ENCODE measurements at regions not wholly inside any gene's neighbourhood (a gene's known extent, or its start where the extent isn't known, plus 50 kb on each side); places are given as distances from the start of the nearest gene placed in this dataset.
"Not testable (repeated sequence)": the region's sequence is repeated elsewhere in the genome, so short reads cannot be mapped to it uniquely, and the experiment has no call there.

DNA sequence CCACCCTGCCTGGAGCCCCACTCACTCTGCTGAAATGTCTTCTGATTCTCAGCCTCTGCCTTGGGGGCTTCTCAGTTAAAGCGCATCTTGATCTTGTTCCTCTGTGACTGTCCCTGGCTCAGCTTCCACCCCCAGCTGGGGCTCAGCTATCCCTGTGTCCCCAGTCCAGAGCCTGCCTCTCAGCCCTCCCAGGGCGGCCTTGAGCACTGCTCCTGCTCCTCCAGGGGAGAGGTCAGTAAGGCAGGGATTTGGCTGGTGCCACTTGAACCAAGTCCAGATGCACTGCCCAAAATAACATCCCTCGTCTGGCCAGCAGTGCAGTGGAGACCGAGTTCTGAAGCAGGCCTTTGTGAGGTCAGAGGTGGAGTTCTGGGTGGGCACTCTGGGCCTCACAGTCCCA, 1950.8 kb downstream of the FOXD4L5 start:
- H3K4me1 Mint-ChIP-seq; H3K4me3 ChIP-seq (replicated peaks in 1 of 3; ENCODE audit: low read depth in 2 of 3, low read length in 3 of 3); H3K36me3 ChIP-seq (replicated peaks in 1 of 2; ENCODE audit: control insufficient read depth in 1 of 2, insufficient read depth in 2 of 2, low read length in 2 of 2); H3K9ac ChIP-seq (ENCODE audit: insufficient read depth, low read length, poor library complexity, severe bottlenecking); intact Hi-C loops (cut with micrococcal nuclease); H3K9me3 Mint-ChIP-seq; H4K20me1 ChIP-seq (ENCODE audit: insufficient read depth, low read length); H3K27ac ChIP-seq (ENCODE audit: low read depth in 1 of 2, low read length in 2 of 2); H3K4me1 ChIP-seq (ENCODE audit: control insufficient read depth in 1 of 2, insufficient read depth in 2 of 2, low read length in 2 of 2); H3K27me3 ChIP-seq (ENCODE audit: control insufficient read depth in 2 of 2, insufficient read depth in 2 of 2, low read length in 2 of 2); DNase-seq; H3K36me3 Mint-ChIP-seq; H3K79me2 ChIP-seq (ENCODE audit: insufficient read depth, low read length); H3K27me3 Mint-ChIP-seq (ENCODE audit: low read depth in 3 of 3); H3K4me2 ChIP-seq (replicated peaks; ENCODE audit: extremely low read depth, low read length, poor library complexity, severe bottlenecking); H3K4me3 Mint-ChIP-seq; H2AFZ ChIP-seq (ENCODE audit: insufficient read depth, low read depth, low read length, poor library complexity, severe bottlenecking); H3K9me3 ChIP-seq (replicated peaks in 1 of 2; ENCODE audit: control insufficient read depth in 1 of 2, insufficient read depth in 1 of 2, low read length in 2 of 2); H3K27ac Mint-ChIP-seq: not testable (repeated sequence)
- no CpG with 5 or more reads among the region's 4 CpGs for WGBS (ENCODE audit: insufficient coverage)

DNA sequence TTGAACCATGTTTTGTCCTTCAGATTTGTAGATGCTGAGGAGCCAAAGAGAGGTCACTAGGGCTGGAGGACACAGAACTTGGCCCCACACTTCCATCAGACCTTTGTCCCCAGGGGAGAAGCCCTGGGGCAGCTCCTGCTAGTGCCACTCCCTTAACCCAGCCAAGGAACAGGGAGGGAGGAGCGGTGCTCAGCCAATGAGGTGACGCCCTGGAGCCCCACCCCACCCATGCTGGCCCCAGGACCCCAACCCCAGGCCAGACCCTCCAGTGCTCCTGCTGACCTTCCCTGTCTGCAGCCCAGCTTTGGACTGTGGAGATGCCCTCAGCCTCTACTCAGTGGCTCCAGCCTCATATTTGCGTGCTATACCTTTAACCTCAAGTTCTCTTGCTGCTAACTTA, 1951.9 kb downstream of the FOXD4L5 start:
- H3K4me1 ChIP-seq (ENCODE audit: control insufficient read depth in 1 of 2, insufficient read depth in 2 of 2, low read length in 2 of 2); H3K27me3 Mint-ChIP-seq (ENCODE audit: low read depth in 3 of 3); H3K36me3 ChIP-seq (replicated peaks in 1 of 2; ENCODE audit: control insufficient read depth in 1 of 2, insufficient read depth in 2 of 2, low read length in 2 of 2); H3K4me3 ChIP-seq (replicated peaks in 1 of 3; ENCODE audit: low read depth in 2 of 3, low read length in 3 of 3); H2AFZ ChIP-seq (ENCODE audit: insufficient read depth, low read depth, low read length, poor library complexity, severe bottlenecking); H3K36me3 Mint-ChIP-seq; H3K9me3 ChIP-seq (replicated peaks in 1 of 2; ENCODE audit: control insufficient read depth in 1 of 2, insufficient read depth in 1 of 2, low read length in 2 of 2); H4K20me1 ChIP-seq (ENCODE audit: insufficient read depth, low read length); H3K4me2 ChIP-seq (replicated peaks; ENCODE audit: extremely low read depth, low read length, poor library complexity, severe bottlenecking); H3K79me2 ChIP-seq (ENCODE audit: insufficient read depth, low read length); DNase-seq; H3K9ac ChIP-seq (ENCODE audit: insufficient read depth, low read length, poor library complexity, severe bottlenecking); H3K27ac ChIP-seq (ENCODE audit: low read depth in 1 of 2, low read length in 2 of 2); intact Hi-C loops (cut with micrococcal nuclease); H3K4me1 Mint-ChIP-seq; H3K9me3 Mint-ChIP-seq; H3K27ac Mint-ChIP-seq; H3K27me3 ChIP-seq (ENCODE audit: control insufficient read depth in 2 of 2, insufficient read depth in 2 of 2, low read length in 2 of 2); H3K4me3 Mint-ChIP-seq: not testable (repeated sequence)
- WGBS (ENCODE audit: insufficient coverage), result no CpG with 5 or more reads among the region's 3 CpGs

DNA sequence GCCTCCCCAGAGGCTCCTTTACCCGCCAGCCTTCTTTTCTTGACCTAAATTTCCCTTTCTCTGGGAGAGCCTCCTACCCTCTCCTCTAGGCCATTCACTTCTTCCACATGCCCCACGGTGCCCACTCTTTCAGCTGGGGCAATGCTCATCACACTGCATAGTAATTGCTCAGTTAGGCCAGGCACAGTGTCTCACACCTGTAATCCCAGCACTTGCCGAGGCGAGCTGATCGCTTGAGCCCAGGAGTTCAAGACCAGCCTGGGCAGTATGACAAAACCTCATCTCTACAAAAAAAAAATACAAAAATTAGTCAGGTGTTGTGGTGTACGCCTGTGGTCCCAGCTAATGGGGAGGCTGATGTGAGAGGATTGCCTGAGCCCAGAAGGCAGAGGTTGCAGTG, 1956.7 kb downstream of the FOXD4L5 start:
- H3K9me3 Mint-ChIP-seq; H3K27ac Mint-ChIP-seq; H3K9ac ChIP-seq (ENCODE audit: insufficient read depth, low read length, poor library complexity, severe bottlenecking); H3K27me3 ChIP-seq (ENCODE audit: control insufficient read depth in 2 of 2, insufficient read depth in 2 of 2, low read length in 2 of 2); H3K27ac ChIP-seq (ENCODE audit: low read depth in 1 of 2, low read length in 2 of 2); H3K4me3 Mint-ChIP-seq; H3K4me2 ChIP-seq (replicated peaks; ENCODE audit: extremely low read depth, low read length, poor library complexity, severe bottlenecking); H3K9me3 ChIP-seq (replicated peaks in 1 of 2; ENCODE audit: control insufficient read depth in 1 of 2, insufficient read depth in 1 of 2, low read length in 2 of 2); H4K20me1 ChIP-seq (ENCODE audit: insufficient read depth, low read length); DNase-seq; H3K79me2 ChIP-seq (ENCODE audit: insufficient read depth, low read length); H3K27me3 Mint-ChIP-seq (ENCODE audit: low read depth in 3 of 3); intact Hi-C loops (cut with micrococcal nuclease); H2AFZ ChIP-seq (ENCODE audit: insufficient read depth, low read depth, low read length, poor library complexity, severe bottlenecking); H3K4me1 Mint-ChIP-seq; H3K36me3 Mint-ChIP-seq; H3K4me1 ChIP-seq (ENCODE audit: control insufficient read depth in 1 of 2, insufficient read depth in 2 of 2, low read length in 2 of 2); H3K4me3 ChIP-seq (replicated peaks in 1 of 3; ENCODE audit: low read depth in 2 of 3, low read length in 3 of 3); H3K36me3 ChIP-seq (replicated peaks in 1 of 2; ENCODE audit: control insufficient read depth in 1 of 2, insufficient read depth in 2 of 2, low read length in 2 of 2): not testable (repeated sequence)
- no CpG with 5 or more reads among the region's 6 CpGs for WGBS (ENCODE audit: insufficient coverage)

DNA sequence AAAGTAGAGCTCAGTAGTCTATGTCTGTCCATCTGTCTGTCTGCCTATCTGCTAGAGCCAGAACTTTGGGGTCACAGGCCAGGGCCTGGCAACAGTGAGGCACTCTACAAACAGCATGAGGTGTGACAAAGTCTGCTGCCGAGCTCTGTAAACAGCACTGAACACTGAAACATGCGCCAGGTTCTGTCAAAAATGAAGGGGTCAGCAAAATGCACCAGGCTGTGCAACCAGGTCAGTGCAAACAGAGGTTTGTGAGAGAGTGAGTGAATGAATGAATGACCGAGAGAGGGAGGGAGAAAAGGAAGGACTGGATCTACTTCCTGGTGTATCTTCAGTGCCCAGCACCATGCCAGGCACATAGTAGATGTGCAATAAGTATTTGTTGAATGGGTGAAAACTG, 1957.8 kb downstream of the FOXD4L5 start:
- H3K9me3 Mint-ChIP-seq; H3K4me2 ChIP-seq (replicated peaks; ENCODE audit: extremely low read depth, low read length, poor library complexity, severe bottlenecking); DNase-seq; H3K27me3 Mint-ChIP-seq (ENCODE audit: low read depth in 3 of 3); H3K27me3 ChIP-seq (ENCODE audit: control insufficient read depth in 2 of 2, insufficient read depth in 2 of 2, low read length in 2 of 2); H3K27ac Mint-ChIP-seq; H3K4me1 Mint-ChIP-seq; H3K79me2 ChIP-seq (ENCODE audit: insufficient read depth, low read length); H3K36me3 Mint-ChIP-seq; H4K20me1 ChIP-seq (ENCODE audit: insufficient read depth, low read length); H3K4me1 ChIP-seq (ENCODE audit: control insufficient read depth in 1 of 2, insufficient read depth in 2 of 2, low read length in 2 of 2); H3K27ac ChIP-seq (ENCODE audit: low read depth in 1 of 2, low read length in 2 of 2); H3K4me3 Mint-ChIP-seq; H3K4me3 ChIP-seq (replicated peaks in 1 of 3; ENCODE audit: low read depth in 2 of 3, low read length in 3 of 3); H3K36me3 ChIP-seq (replicated peaks in 1 of 2; ENCODE audit: control insufficient read depth in 1 of 2, insufficient read depth in 2 of 2, low read length in 2 of 2); H2AFZ ChIP-seq (ENCODE audit: insufficient read depth, low read depth, low read length, poor library complexity, severe bottlenecking); H3K9ac ChIP-seq (ENCODE audit: insufficient read depth, low read length, poor library complexity, severe bottlenecking); intact Hi-C loops (cut with micrococcal nuclease); H3K9me3 ChIP-seq (replicated peaks in 1 of 2; ENCODE audit: control insufficient read depth in 1 of 2, insufficient read depth in 1 of 2, low read length in 2 of 2): not testable (repeated sequence)
- 94% methylated on average over 2 of the region's 3 CpGs for WGBS (ENCODE audit: insufficient coverage)

DNA sequence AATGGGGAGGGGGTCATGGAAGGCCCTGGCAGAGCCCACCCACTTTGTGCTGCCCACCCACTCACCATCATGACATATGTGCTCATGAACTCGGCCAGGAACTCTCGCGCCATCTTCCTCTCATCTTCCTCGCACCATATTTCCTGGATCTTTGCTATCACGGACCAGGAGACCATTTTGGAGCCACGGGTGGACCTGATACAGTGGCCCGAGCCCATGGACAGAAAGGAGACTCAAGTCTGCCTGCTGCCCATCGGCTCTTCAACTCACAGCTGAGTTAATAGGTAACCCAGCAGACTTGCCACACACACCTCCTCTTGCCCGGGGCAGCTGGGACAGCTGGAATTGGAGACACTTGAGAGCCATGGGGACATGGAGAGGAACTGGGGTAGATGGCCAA, 1958.3 kb downstream of the FOXD4L5 start:
- H3K4me1 ChIP-seq (ENCODE audit: control insufficient read depth in 1 of 2, insufficient read depth in 2 of 2, low read length in 2 of 2); H3K4me2 ChIP-seq (replicated peaks; ENCODE audit: extremely low read depth, low read length, poor library complexity, severe bottlenecking); H3K27me3 Mint-ChIP-seq (ENCODE audit: low read depth in 3 of 3); H3K27ac Mint-ChIP-seq; H3K4me3 Mint-ChIP-seq; H3K36me3 Mint-ChIP-seq; intact Hi-C loops (cut with micrococcal nuclease); H3K4me3 ChIP-seq (replicated peaks in 1 of 3; ENCODE audit: low read depth in 2 of 3, low read length in 3 of 3); H4K20me1 ChIP-seq (ENCODE audit: insufficient read depth, low read length); H3K9me3 ChIP-seq (replicated peaks in 1 of 2; ENCODE audit: control insufficient read depth in 1 of 2, insufficient read depth in 1 of 2, low read length in 2 of 2); H3K9me3 Mint-ChIP-seq; H3K27ac ChIP-seq (ENCODE audit: low read depth in 1 of 2, low read length in 2 of 2); H3K9ac ChIP-seq (ENCODE audit: insufficient read depth, low read length, poor library complexity, severe bottlenecking); DNase-seq; H3K79me2 ChIP-seq (ENCODE audit: insufficient read depth, low read length); H2AFZ ChIP-seq (ENCODE audit: insufficient read depth, low read depth, low read length, poor library complexity, severe bottlenecking); H3K36me3 ChIP-seq (replicated peaks in 1 of 2; ENCODE audit: control insufficient read depth in 1 of 2, insufficient read depth in 2 of 2, low read length in 2 of 2); H3K4me1 Mint-ChIP-seq; H3K27me3 ChIP-seq (ENCODE audit: control insufficient read depth in 2 of 2, insufficient read depth in 2 of 2, low read length in 2 of 2): not testable (repeated sequence)
- 85% methylated on average over 3 of the region's 9 CpGs for WGBS (ENCODE audit: insufficient coverage)
